HL-60 (cell line): ENCODE measurements at regions not wholly inside any gene's neighbourhood (a gene's known extent, or its start where the extent isn't known, plus 50 kb on each side); places are given as distances from the start of the nearest gene placed in this dataset.

ENCODE experiments used
- GABPA ChIP-seq: IDR thresholded peaks from 2 replicates; pipeline ENCODE4 v1.6.1; 2012; ENCODE audit warnings: low read depth
- POLR2AphosphoS5 ChIP-seq: IDR thresholded peaks from 2 replicates; pipeline ENCODE4 v1.6.1; 2012; ENCODE audit warnings: low read depth
- REST ChIP-seq: IDR thresholded peaks from 2 replicates; pipeline ENCODE4 v1.6.1; 2012; ENCODE audit warnings: low read depth; ENCODE audit not compliant: insufficient replicate concordance
- SPI1 ChIP-seq: IDR thresholded peaks from 2 replicates; pipeline ENCODE4 v1.6.1; 2012; ENCODE audit warnings: low read depth, mild to moderate bottlenecking, borderline replicate concordance
- TF ChIP-seq, protein P1 (sequence below): IDR thresholded peaks from one replicate; pipeline ENCODE4 v1.5.1; 2011; ENCODE audit warnings: low read length, control low read depth, inconsistent platforms; ENCODE audit not compliant: insufficient read depth

- TF ChIP-seq, protein P1, sequence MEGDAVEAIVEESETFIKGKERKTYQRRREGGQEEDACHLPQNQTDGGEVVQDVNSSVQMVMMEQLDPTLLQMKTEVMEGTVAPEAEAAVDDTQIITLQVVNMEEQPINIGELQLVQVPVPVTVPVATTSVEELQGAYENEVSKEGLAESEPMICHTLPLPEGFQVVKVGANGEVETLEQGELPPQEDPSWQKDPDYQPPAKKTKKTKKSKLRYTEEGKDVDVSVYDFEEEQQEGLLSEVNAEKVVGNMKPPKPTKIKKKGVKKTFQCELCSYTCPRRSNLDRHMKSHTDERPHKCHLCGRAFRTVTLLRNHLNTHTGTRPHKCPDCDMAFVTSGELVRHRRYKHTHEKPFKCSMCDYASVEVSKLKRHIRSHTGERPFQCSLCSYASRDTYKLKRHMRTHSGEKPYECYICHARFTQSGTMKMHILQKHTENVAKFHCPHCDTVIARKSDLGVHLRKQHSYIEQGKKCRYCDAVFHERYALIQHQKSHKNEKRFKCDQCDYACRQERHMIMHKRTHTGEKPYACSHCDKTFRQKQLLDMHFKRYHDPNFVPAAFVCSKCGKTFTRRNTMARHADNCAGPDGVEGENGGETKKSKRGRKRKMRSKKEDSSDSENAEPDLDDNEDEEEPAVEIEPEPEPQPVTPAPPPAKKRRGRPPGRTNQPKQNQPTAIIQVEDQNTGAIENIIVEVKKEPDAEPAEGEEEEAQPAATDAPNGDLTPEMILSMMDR: no peak
- TF ChIP-seq POLR2AphosphoS5 (no peak), GABPA (no peak), REST (no peak), SPI1 (no peak)
Measured at GRCh38 chr5:22986281-22986680, 133.1 kb upstream of the CDH12 start.
